Ovary (tissue), 3 donors: ENCODE measurements at regions not wholly inside any gene's neighbourhood (a gene's known extent, or its start where the extent isn't known, plus 50 kb on each side); places are given as distances from the start of the nearest gene placed in this dataset.

Experiments
- CTCF ChIP-seq, 3 donors: fragments of 450-650 bp in 2 of 3; fragments of 200-600 bp in 1 of 3; IDR thresholded peaks; one replicate each; pipeline versions ENCODE4 v1.5.1 to v1.8.0; 2016 to 2022; ENCODE audit warnings: antibody characterized with exemption in 3 of 3, mild to moderate bottlenecking in 1 of 3
- EP300 ChIP-seq: sonication (generic); formaldehyde crosslinking; IDR thresholded peaks from one replicate; pipeline ENCODE4 v1.6.1; 2017; ENCODE audit warnings: antibody characterized with exemption
- POLR2A ChIP-seq: fragments of 450-650 bp; IDR thresholded peaks from one replicate; pipeline ENCODE4 v1.6.1; 2017; ENCODE audit warnings: antibody characterized with exemption, mild to moderate bottlenecking, moderate library complexity
- donor health status: DM: no; HTN: no; CAD: no.

GRCh38 chr2:75964646-75965045, 253.9 kb upstream of the GCFC2 start:
- no peak for TF ChIP-seq CTCF (IDR thresholded peaks at IDR 0.05)
- no peak for TF ChIP-seq POLR2A
- TF ChIP-seq EP300, result no peak
